Neuronal stem cell (in vitro differentiated cells): ENCODE measurements at regions not wholly inside any gene's neighbourhood (a gene's known extent, or its start where the extent isn't known, plus 50 kb on each side); places are given as distances from the start of the nearest gene placed in this dataset.
A peak's percentile ranks its signal among the peaks of the same experiment; 100 is the strongest.

ENCODE experiments used
- DNase-seq: peaks from one replicate; pipeline ENCODE4 v3.0.0-alpha.2; 2013; ENCODE audit warnings: low spot score
- H2AFZ ChIP-seq: one replicate; pipeline ENCODE4 v1.6.1; 2013; ENCODE audit warnings: mild to moderate bottlenecking, low read length, inconsistent platforms
- H2AK5ac ChIP-seq: 2 replicates; pipeline ENCODE4 v1.6.1; 2013; ENCODE audit warnings: low read depth, mild to moderate bottlenecking, inconsistent platforms, low read length, moderate library complexity, mixed read lengths
- H2BK120ac ChIP-seq: 2 replicates; pipeline ENCODE4 v1.6.1; 2013; ENCODE audit warnings: low read depth, mild to moderate bottlenecking, inconsistent platforms, low read length, moderate library complexity, mixed read lengths
- H2BK12ac ChIP-seq: one replicate; pipeline ENCODE4 v1.6.1; 2013; ENCODE audit warnings: low read length, inconsistent platforms
- H2BK15ac ChIP-seq: 2 replicates; pipeline ENCODE4 v1.6.1; 2013; ENCODE audit warnings: mild to moderate bottlenecking, low read length, inconsistent platforms, mixed read lengths
- H2BK5ac ChIP-seq: one replicate; pipeline ENCODE4 v1.6.1; 2013; ENCODE audit warnings: inconsistent platforms, mild to moderate bottlenecking, low read length, moderate library complexity
- H3K14ac ChIP-seq: one replicate; pipeline ENCODE4 v1.6.1; 2013; ENCODE audit warnings: low read length, inconsistent platforms
- H3K18ac ChIP-seq: 2 replicates; pipeline ENCODE4 v1.6.1; 2013; ENCODE audit warnings: low read length, inconsistent platforms
- H3K23ac ChIP-seq: 2 replicates; pipeline ENCODE4 v1.6.1; 2013; ENCODE audit warnings: low read depth, mild to moderate bottlenecking, mixed read lengths, low read length, inconsistent platforms; ENCODE audit not compliant: poor library complexity
- H3K27ac ChIP-seq: replicated peaks from 3 replicates; pipeline ENCODE4 v1.5.1; 2013; ENCODE audit warnings: low read length, inconsistent platforms
- H3K27me3 ChIP-seq, 3 experiments: 2 replicates each; pipeline ENCODE4 v1.6.1; 2013; ENCODE audit warnings: low read length in 3 of 3, mild to moderate bottlenecking in 2 of 3, inconsistent platforms in 1 of 3, low read depth in 1 of 3, mixed read lengths in 1 of 3, moderate library complexity in 1 of 3; ENCODE audit not compliant: control insufficient read depth in 3 of 3, insufficient read depth in 3 of 3
- H3K36me3 ChIP-seq, 2 donors: replicated peaks in 1 of 2; 2 replicates each; pipeline ENCODE4 v1.6.1; 2013; ENCODE audit warnings: low read length in 2 of 2; ENCODE audit not compliant: control insufficient read depth in 2 of 2, insufficient read depth in 2 of 2
- H3K4ac ChIP-seq: 2 replicates; pipeline ENCODE4 v1.6.1; 2013; ENCODE audit warnings: inconsistent platforms, mild to moderate bottlenecking, low read length, moderate library complexity
- H3K4me1 ChIP-seq, 2 donors: 1 replicate in 1 of 2; 2 replicates in 1 of 2; pipeline ENCODE4 v1.6.1; 2013; ENCODE audit warnings: low read length in 2 of 2, low read depth in 1 of 2; ENCODE audit not compliant: control insufficient read depth in 2 of 2, insufficient read depth in 1 of 2
- H3K4me2 ChIP-seq: one replicate; pipeline ENCODE4 v1.6.1; 2013; ENCODE audit warnings: mild to moderate bottlenecking, low read length, inconsistent platforms; ENCODE audit not compliant: insufficient read depth, poor library complexity, severe bottlenecking
- H3K4me3 ChIP-seq, 2 donors: 2 replicates each; pipeline ENCODE4 v1.5.1; 2013; ENCODE audit warnings: low read length in 2 of 2, mild to moderate bottlenecking in 2 of 2, inconsistent platforms in 1 of 2, moderate library complexity in 1 of 2
- H3K79me1 ChIP-seq: one replicate; pipeline ENCODE4 v1.6.1; 2013; ENCODE audit warnings: low read depth, mild to moderate bottlenecking, inconsistent platforms, low read length, moderate library complexity
- H3K9ac ChIP-seq: one replicate; pipeline ENCODE4 v1.6.1; 2013; ENCODE audit warnings: mild to moderate bottlenecking, low read depth, low read length, inconsistent platforms; ENCODE audit not compliant: poor library complexity
- H3K9me3 ChIP-seq, 2 donors: replicated peaks in 1 of 2; 2 replicates each; pipeline versions ENCODE3 to v1.6.1; 2013; ENCODE audit warnings: low read length in 2 of 2, mild to moderate bottlenecking in 2 of 2, inconsistent platforms in 1 of 2, low read depth in 1 of 2, mixed read lengths in 1 of 2, moderate library complexity in 1 of 2; ENCODE audit not compliant: control insufficient read depth in 2 of 2, insufficient read depth in 1 of 2
- H4K8ac ChIP-seq: one replicate; pipeline ENCODE4 v1.6.1; 2013; ENCODE audit warnings: low read depth, mild to moderate bottlenecking, inconsistent platforms, low read length, moderate library complexity
- H4K91ac ChIP-seq: one replicate; pipeline ENCODE4 v1.6.1; 2013; ENCODE audit warnings: low read length, low read depth, mild to moderate bottlenecking, inconsistent platforms; ENCODE audit not compliant: poor library complexity
- WGBS, 2 donors: extraction: QIAGEN DNeasy Blood & Tissue Kit; methylation state at CpG; one replicate each; pipeline ENCODE4 v1.1.7; 2013; ENCODE audit warnings: missing lambda C conversion rate in 2 of 2, mixed read lengths in 1 of 2; ENCODE audit not compliant: insufficient read length in 2 of 2, insufficient replicate concordance in 1 of 2; ENCODE audit errors: extremely low coverage in 2 of 2; 5-methylcytosine and 5-hydroxymethylcytosine counted together

DNA sequence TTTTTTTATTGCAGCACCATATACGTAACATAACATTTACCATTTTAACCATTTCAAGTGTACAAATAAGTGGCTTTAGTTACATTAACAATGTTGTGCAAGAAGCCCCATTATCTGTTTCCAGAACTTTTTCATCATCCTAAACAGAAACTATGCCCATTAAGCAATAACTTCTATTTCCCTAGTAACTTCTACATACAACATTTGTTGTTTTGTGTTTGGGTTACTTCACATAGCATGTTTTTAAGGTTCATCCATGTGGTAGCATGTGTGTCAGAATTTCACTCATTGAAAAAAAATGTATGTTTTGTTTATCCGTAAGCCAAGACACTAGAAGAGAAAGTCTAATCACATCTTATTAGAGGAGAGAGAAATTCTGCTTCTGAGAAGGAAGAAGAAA, 450.5 kb upstream of the PDZRN3 start:
- H3K27ac ChIP-seq, result no peak overlapping the region
- no peak overlapping the region for H4K91ac ChIP-seq
- no peak overlapping the region for H3K18ac ChIP-seq
- peaks cover 0 to 5% of the 10 kb centered on the region in 2 donors for H3K4me1 ChIP-seq
- no peak overlapping the region for H2BK120ac ChIP-seq
- H3K27me3 ChIP-seq, result no peaks in the 10 kb centered on the region
- H2BK12ac ChIP-seq, result no peak overlapping the region
- H4K8ac ChIP-seq, result no peak overlapping the region
- H3K23ac ChIP-seq, result no peak overlapping the region
- H2AFZ ChIP-seq, result no peak overlapping the region
- no peak overlapping the region for H2AK5ac ChIP-seq
- H2BK5ac ChIP-seq, result no peak overlapping the region
- no peaks in the 10 kb centered on the region for H3K79me1 ChIP-seq
- no peak overlapping the region for H3K14ac ChIP-seq
- no peak for DNase-seq
- H3K4me2 ChIP-seq, result no peak overlapping the region
- no peak overlapping the region for H3K9ac ChIP-seq
- no peaks in the 10 kb centered on the region for H3K9me3 ChIP-seq
- H2BK15ac ChIP-seq, result no peak overlapping the region
- no peaks in the 10 kb centered on the region for H3K36me3 ChIP-seq
- no peak overlapping the region for H3K4me3 ChIP-seq
- WGBS, 2 donors, result no CpG with 5 or more reads among the region's 2 CpGs
- H3K4ac ChIP-seq, result no peak overlapping the region

DNA sequence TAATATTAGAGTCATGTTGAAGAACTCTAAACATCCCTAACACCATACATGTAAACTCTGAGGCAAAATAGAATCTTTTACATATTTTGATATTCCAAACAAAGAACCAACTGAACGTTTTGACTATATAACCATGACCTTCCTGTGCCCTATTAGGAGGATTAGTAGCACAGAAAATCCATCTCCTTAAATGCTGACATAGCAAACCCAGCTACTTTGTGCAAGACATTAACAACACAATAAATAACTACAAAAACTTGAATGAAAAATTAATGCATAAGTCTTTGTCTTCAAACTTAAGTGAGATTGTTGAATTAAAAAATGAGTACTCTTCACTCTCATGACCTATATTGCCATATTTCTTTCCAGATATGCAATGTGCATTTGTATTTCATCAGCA, 450.0 kb upstream of the PDZRN3 start:
- H4K8ac ChIP-seq, result no peak overlapping the region
- no peak overlapping the region for H2AK5ac ChIP-seq
- H3K14ac ChIP-seq, result no peak overlapping the region
- H3K18ac ChIP-seq, result no peak overlapping the region
- no peaks in the 10 kb centered on the region for H3K27me3 ChIP-seq
- WGBS, 2 donors, result no CpG with 5 or more reads among the region's 1 CpG
- H4K91ac ChIP-seq, result no peak overlapping the region
- H2AFZ ChIP-seq, result no peak overlapping the region
- H2BK5ac ChIP-seq, result no peak overlapping the region
- H3K27ac ChIP-seq, result no peak overlapping the region
- no peak overlapping the region for H3K4me2 ChIP-seq
- peaks cover 0 to 2% of the 10 kb centered on the region in 2 donors for H3K4me1 ChIP-seq
- H2BK15ac ChIP-seq, result no peak overlapping the region
- H2BK120ac ChIP-seq, result no peak overlapping the region
- H3K79me1 ChIP-seq, result no peaks in the 10 kb centered on the region
- no peak overlapping the region for H3K23ac ChIP-seq
- no peaks in the 10 kb centered on the region for H3K36me3 ChIP-seq
- no peaks in the 10 kb centered on the region for H3K9me3 ChIP-seq
- DNase-seq, result no peak
- H3K4ac ChIP-seq, result no peak overlapping the region
- no peak overlapping the region for H3K9ac ChIP-seq
- no peak overlapping the region for H2BK12ac ChIP-seq
- H3K4me3 ChIP-seq, result no peak overlapping the region

DNA sequence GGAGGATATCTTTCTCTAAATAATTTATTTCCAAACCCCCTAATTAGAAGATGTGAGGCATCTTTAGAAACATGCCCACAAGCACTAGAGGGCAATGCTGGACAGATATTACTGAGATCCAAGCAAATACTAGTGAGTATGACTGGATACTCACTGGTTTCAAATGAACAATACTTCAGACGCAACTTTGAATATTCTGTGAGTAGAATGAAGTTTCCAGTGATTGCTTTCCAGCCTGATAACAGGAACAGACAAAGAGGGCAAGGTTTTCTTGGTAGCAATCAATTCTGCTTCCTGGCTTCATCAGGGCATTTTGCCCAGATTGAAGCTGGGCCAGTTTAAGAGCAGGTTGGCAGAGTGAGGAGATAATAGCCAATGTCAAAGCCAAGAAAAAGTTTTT, 442.6 kb upstream of the PDZRN3 start:
- peak overlapping the region; percentile 32 for H2AFZ ChIP-seq
- H3K27me3 ChIP-seq, result no peaks in the 10 kb centered on the region
- no peak overlapping the region for H3K27ac ChIP-seq
- no peaks in the 10 kb centered on the region for H3K79me1 ChIP-seq
- no peak overlapping the region for H2AK5ac ChIP-seq
- DNase-seq, result no peak
- no peak overlapping the region for H3K23ac ChIP-seq
- H3K4me1 ChIP-seq, result peaks cover 0 to 14% of the 10 kb centered on the region in 2 donors
- no peak overlapping the region for H4K8ac ChIP-seq
- H2BK12ac ChIP-seq, result no peak overlapping the region
- no peaks in the 10 kb centered on the region for H3K9me3 ChIP-seq
- no peak overlapping the region for H3K14ac ChIP-seq
- H2BK120ac ChIP-seq, result no peak overlapping the region
- no CpG with 5 or more reads among the region's 1 CpG for WGBS, 2 donors
- no peak overlapping the region for H2BK15ac ChIP-seq
- H3K18ac ChIP-seq, result no peak overlapping the region
- no peak overlapping the region for H3K4ac ChIP-seq
- no peak overlapping the region for H4K91ac ChIP-seq
- no peak overlapping the region for H3K9ac ChIP-seq
- no peak overlapping the region for H3K4me3 ChIP-seq
- no peak overlapping the region for H3K4me2 ChIP-seq
- H3K36me3 ChIP-seq, result no peaks in the 10 kb centered on the region
- no peak overlapping the region for H2BK5ac ChIP-seq

- Histone ChIP-seq H3K14ac (no peak overlapping the region), H3K4me1 (peaks cover 0 to 14% of the 10 kb centered on the region in 2 donors), H3K9ac (no peak overlapping the region), H3K27me3 (no peaks in the 10 kb centered on the region), H3K27ac (no peak overlapping the region), H4K8ac (no peak overlapping the region), H3K4me2 (no peak overlapping the region), H2BK12ac (no peak overlapping the region), H3K18ac (no peak overlapping the region), H3K79me1 (no peaks in the 10 kb centered on the region), H3K4me3 (no peak overlapping the region), H2BK15ac (no peak overlapping the region), H4K91ac (no peak overlapping the region), H3K4ac (no peak overlapping the region), H3K36me3 (no peaks in the 10 kb centered on the region), H3K23ac (no peak overlapping the region), H2AFZ (no peak overlapping the region), H2AK5ac (no peak overlapping the region), H2BK120ac (no peak overlapping the region), H2BK5ac (no peak overlapping the region), H3K9me3 (no peaks in the 10 kb centered on the region)
- WGBS, 2 donors, result no CpG with 5 or more reads among the region's 3 CpGs
- DNase-seq, result peak; percentile 27
Observed at GRCh38 chr3:74066456-74066855, 441.7 kb upstream of the PDZRN3 start.
